Glomerular endothelial cell (primary cell): ENCODE measurements at regions not wholly inside any gene's neighbourhood (a gene's known extent, or its start where the extent isn't known, plus 50 kb on each side); places are given as distances from the start of the nearest gene placed in this dataset.
A peak's percentile ranks its signal among the peaks of the same experiment; 100 is the strongest.

ENCODE experiments used
- DNase-seq: peaks from one replicate; pipeline ENCODE4 v3.0.0-alpha.2; 2011; ENCODE audit warnings: low read depth, low spot score; ENCODE audit errors: extremely low read depth

- no peak for DNase-seq
These were observed 80.3 kb downstream of the NXPE2 start for GRCh38 chr11:114758627-114759026.

- peak; percentile 10 for DNase-seq
These were observed 84.1 kb downstream of the NXPE2 start for GRCh38 chr11:114762408-114762807.

GRCh38 chr11:114764563-114764962 lies 86.2 kb downstream of the NXPE2 start:
- DNase-seq: no peak

- DNase-seq: no peak
These were observed 92.8 kb downstream of the NXPE2 start for GRCh38 chr11:114771172-114771571.

- DNase-seq: no peak
These were observed 95.4 kb downstream of the NXPE2 start for GRCh38 chr11:114773541-114774338.

- DNase-seq: peak; percentile 18
These were observed 96.5 kb downstream of the NXPE2 start for GRCh38 chr11:114774599-114775361.

- DNase-seq: no peak
These were observed 97.7 kb downstream of the NXPE2 start for GRCh38 chr11:114775875-114776621.

- DNase-seq: no peak
These were observed 98.6 kb downstream of the NXPE2 start for GRCh38 chr11:114776956-114777355.

- no peak for DNase-seq
These were observed 100.9 kb downstream of the NXPE2 start for GRCh38 chr11:114779189-114779588.

- no peak for DNase-seq
These were observed 104.5 kb downstream of the NXPE2 start for GRCh38 chr11:114782650-114783310.

GRCh38 chr11:114783805-114784204 lies 105.5 kb downstream of the NXPE2 start:
- DNase-seq: no peak

GRCh38 chr11:114784216-114784615 lies 105.9 kb downstream of the NXPE2 start:
- no peak for DNase-seq

GRCh38 chr11:114784891-114785290 lies 106.6 kb downstream of the NXPE2 start:
- no peak for DNase-seq

GRCh38 chr11:114785820-114786219 lies 107.5 kb downstream of the NXPE2 start:
- no peak for DNase-seq

GRCh38 chr11:114787126-114787525 lies 108.8 kb downstream of the NXPE2 start:
- DNase-seq: no peak

- no peak for DNase-seq
These were observed 112.6 kb downstream of the NXPE2 start for GRCh38 chr11:114790910-114791309.

GRCh38 chr11:114794048-114794684 lies 115.8 kb downstream of the NXPE2 start:
- no peak for DNase-seq

GRCh38 chr11:114796954-114797721 lies 118.8 kb downstream of the NXPE2 start:
- peak; percentile 12 for DNase-seq

- no peak for DNase-seq
These were observed 121.1 kb downstream of the NXPE2 start for GRCh38 chr11:114799476-114799875.

- no peak for DNase-seq
These were observed 123.4 kb downstream of the NXPE2 start for GRCh38 chr11:114801773-114802172.
